ENCODE measurements at regions not wholly inside any gene's neighbourhood (a gene's known extent, or its start where the extent isn't known, plus 50 kb on each side); places are given as distances from the start of the nearest gene placed in this dataset.

- TF ChIP-seq PRDM4 (tag by site-specific recombination; IDR thresholded peaks at IDR 0.05) (no peak), ELK4 (IDR thresholded peaks at IDR 0.05; ENCODE audit: borderline replicate concordance, low read depth, low read length) (no peak)
These were observed 336.1 kb downstream of the BCL11B start (continued) for GRCh38 chr14:98935921-98936320.

- Histone ChIP-seq H3K4me3 (ENCODE audit: low read depth, low read length) (no peak overlapping the region), H3K9me3 (ENCODE audit: control insufficient read depth, insufficient read depth, low read depth, low read length) (no peaks in the 10 kb centered on the region), H3K27ac (ENCODE audit: extremely low read depth, low read depth, low read length) (no peak overlapping the region), H3K36me3 (ENCODE audit: control insufficient read depth in 2 of 2, insufficient read depth in 1 of 2, low read length in 2 of 2) (no peaks in the 10 kb centered on the region), H3K4me1 (ENCODE audit: control insufficient read depth, insufficient read depth, low read length) (no peaks in the 10 kb centered on the region)
- POLR2A ChIA-PET = no interaction called here
- TF ChIP-seq SETDB1 (IDR thresholded peaks at IDR 0.05; ENCODE audit: insufficient read length, low read length) (no peak), ZBTB11 (tag by site-specific recombination; conservative IDR thresholded peaks at IDR 0.05; ENCODE audit: low read depth) (no peak), ZNF280D (tag by site-specific recombination; IDR thresholded peaks at IDR 0.05) (no peak), ZBTB26 (tag by site-specific recombination; optimal IDR thresholded peaks at IDR 0.05) (no peak), ZBTB44 (tag by site-specific recombination; IDR thresholded peaks at IDR 0.05) (no peak), ZNF302 (tag by site-specific recombination; IDR thresholded peaks at IDR 0.05; ENCODE audit: low read depth) (no peak), YY1 (tag by site-specific recombination; IDR thresholded peaks at IDR 0.05) (no peak), ELK4 (IDR thresholded peaks at IDR 0.05; ENCODE audit: borderline replicate concordance, low read depth, low read length) (no peak)
- CTCF ChIA-PET = interaction anchor here (0.6 kb wide), 1 partner anchor 403 kb away, joined by 4 read pairs; no protein-coding TSS in a partner anchor
These were observed 335.0 kb downstream of the BCL11B start for GRCh38 chr14:98937021-98937420.
